H1 (cell line): ENCODE measurements at regions not wholly inside any gene's neighbourhood (a gene's known extent, or its start where the extent isn't known, plus 50 kb on each side); places are given as distances from the start of the nearest gene placed in this dataset.

Experiments
- CHD2 ChIP-seq: IDR thresholded peaks from 2 replicates; pipeline ENCODE4 v1.6.1; 2012; ENCODE audit warnings: low read length, improper control_type of control experiment
- CREB1 ChIP-seq: IDR thresholded peaks from 2 replicates; pipeline ENCODE4 v1.6.1; 2012; ENCODE audit warnings: inconsistent platforms
- CTCF ChIP-seq, 3 experiments: IDR thresholded peaks; 1 replicate in 2 of 3; 2 replicates in 1 of 3; pipeline versions ENCODE4 v1.5.1 to v1.6.1; 2011; ENCODE audit warnings: low read length in 3 of 3, mild to moderate bottlenecking in 3 of 3, inconsistent platforms in 2 of 3, low read depth in 1 of 3, moderate library complexity in 1 of 3; ENCODE audit not compliant: insufficient read depth in 1 of 3; ENCODE audit errors: control extremely low read depth in 1 of 3
- EZH2 ChIP-seq: fragments of 200-600 bp; sonication (generic); IDR thresholded peaks from 2 replicates; pipeline ENCODE4 v1.7.1; 2012; ENCODE audit warnings: low read depth, mild to moderate bottlenecking, moderate library complexity, low read length, inconsistent platforms; ENCODE audit not compliant: severe bottlenecking
- FOSL1 ChIP-seq: IDR thresholded peaks from 2 replicates; pipeline ENCODE4 v1.6.1; 2011; ENCODE audit warnings: mild to moderate bottlenecking, low read depth, low read length, moderate library complexity; ENCODE audit not compliant: insufficient read depth
- JUN ChIP-seq: IDR thresholded peaks from 2 replicates; pipeline ENCODE4 v1.6.1; 2011; ENCODE audit warnings: low read depth, mild to moderate bottlenecking, improper control_type of control experiment, low read length
- NRF1 ChIP-seq: IDR thresholded peaks from 2 replicates; pipeline ENCODE4 v1.6.1; 2011; ENCODE audit warnings: mild to moderate bottlenecking, low read depth, low read length, improper control_type of control experiment
- RAD21 ChIP-seq, 2 experiments: IDR thresholded peaks in 1 of 2; conservative IDR thresholded peaks in 1 of 2; 2 replicates each; pipeline ENCODE4 v1.6.1; 2011; ENCODE audit warnings: low read depth in 2 of 2, low read length in 2 of 2, improper control_type of control experiment in 1 of 2, inconsistent platforms in 1 of 2, mild to moderate bottlenecking in 1 of 2, moderate library complexity in 1 of 2
- RXRA ChIP-seq: IDR thresholded peaks from 2 replicates; pipeline ENCODE4 v1.6.1; 2011; ENCODE audit warnings: low read depth, mild to moderate bottlenecking, low read length, moderate library complexity; ENCODE audit not compliant: insufficient read depth
- TAF1 ChIP-seq: IDR thresholded peaks from 2 replicates; pipeline ENCODE4 v1.6.1; 2011; ENCODE audit warnings: mild to moderate bottlenecking, low read depth, low read length
- TEAD4 ChIP-seq: IDR thresholded peaks from 2 replicates; pipeline ENCODE4 v1.6.1; 2012; ENCODE audit warnings: low read depth, low read length, inconsistent platforms, mixed read lengths

DNA sequence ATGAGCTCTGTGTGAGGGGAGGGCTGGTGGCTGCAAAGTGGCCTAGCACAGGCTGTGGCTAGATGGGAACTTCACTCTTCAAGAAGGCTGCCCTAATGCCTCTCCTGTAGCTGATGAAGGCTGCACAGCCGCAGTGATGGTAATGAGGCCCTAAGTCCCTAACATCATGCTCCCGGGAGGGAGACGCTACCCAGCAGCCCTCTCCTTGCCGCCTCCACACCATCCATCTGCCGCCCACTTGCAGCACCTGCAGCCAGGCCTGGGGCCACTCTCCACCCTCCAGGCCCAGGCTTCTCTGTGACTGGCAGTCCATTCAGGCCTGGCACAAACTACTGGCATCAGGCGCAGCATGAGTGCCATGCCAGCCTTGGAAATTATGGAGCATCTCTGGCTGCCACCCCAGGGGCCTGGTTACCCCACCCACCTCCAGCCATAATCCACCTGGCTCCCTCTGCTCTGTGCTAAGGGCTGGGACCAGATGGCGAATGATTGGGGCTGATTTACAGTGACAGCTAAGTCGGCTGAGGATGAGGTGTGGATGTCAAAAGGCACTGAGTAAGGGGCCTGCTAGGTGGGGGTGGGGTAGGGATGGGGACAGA, 284.2 kb downstream of the LRFN2 start:
- TF ChIP-seq NRF1, result no peak
- no peak for TF ChIP-seq CTCF (IDR thresholded peaks at IDR 0.05; ENCODE audit: control extremely low read depth in 1 of 3, insufficient read depth in 1 of 3, low read depth in 1 of 3, low read length in 3 of 3)
- TF ChIP-seq EZH2, result no peak
- no peak for TF ChIP-seq TAF1
- no peak for TF ChIP-seq TEAD4
- TF ChIP-seq CHD2, result no peak
- TF ChIP-seq FOSL1, result no peak
- TF ChIP-seq RXRA, result no peak
- no peak for TF ChIP-seq RAD21 (IDR thresholded peaks at IDR 0.05 in 1 of 2, conservative IDR thresholded peaks at IDR 0.05 in 1 of 2; ENCODE audit: low read depth in 2 of 2, low read length in 2 of 2)
- no peak for TF ChIP-seq CREB1
- no peak for TF ChIP-seq JUN
